ENCODE measurements at regions not wholly inside any gene's neighbourhood (a gene's known extent, or its start where the extent isn't known, plus 50 kb on each side); places are given as distances from the start of the nearest gene placed in this dataset.
"Not testable (repeated sequence)": the region's sequence is repeated elsewhere in the genome, so short reads cannot be mapped to it uniquely, and the experiment has no call there.

GRCh38 chr16:76970745-76971099 is 220.3 kb upstream of the MON1B start:
- intact Hi-C loops (cut with micrococcal nuclease) = loop anchor here (5.0 kb wide), 1 partner anchor 318 kb away; no protein-coding TSS in a partner anchor

DNA sequence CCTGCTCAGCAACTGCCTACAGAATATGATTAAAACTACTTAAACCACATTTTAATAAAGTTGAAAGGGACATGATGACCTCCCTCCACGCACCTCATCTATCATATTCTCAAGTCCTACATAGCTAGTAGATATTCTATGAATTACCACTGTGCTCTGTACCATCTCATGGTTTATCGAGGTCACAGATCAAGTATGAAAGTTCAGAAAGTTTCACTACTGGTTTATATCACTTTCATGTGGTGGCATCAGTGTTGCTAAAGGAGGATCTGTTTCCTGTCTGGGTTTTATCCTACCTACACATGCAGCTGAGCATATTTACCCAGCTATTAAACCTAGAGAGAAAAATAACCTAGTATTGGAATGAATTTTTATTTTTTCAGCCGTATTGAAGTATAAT is 214.9 kb upstream of the MON1B start:
- intact Hi-C loops (cut with micrococcal nuclease) = no loop called here

GRCh38 chr16:76976756-76977155 is 214.2 kb upstream of the MON1B start:
- intact Hi-C loops (cut with micrococcal nuclease) = no loop called here

DNA sequence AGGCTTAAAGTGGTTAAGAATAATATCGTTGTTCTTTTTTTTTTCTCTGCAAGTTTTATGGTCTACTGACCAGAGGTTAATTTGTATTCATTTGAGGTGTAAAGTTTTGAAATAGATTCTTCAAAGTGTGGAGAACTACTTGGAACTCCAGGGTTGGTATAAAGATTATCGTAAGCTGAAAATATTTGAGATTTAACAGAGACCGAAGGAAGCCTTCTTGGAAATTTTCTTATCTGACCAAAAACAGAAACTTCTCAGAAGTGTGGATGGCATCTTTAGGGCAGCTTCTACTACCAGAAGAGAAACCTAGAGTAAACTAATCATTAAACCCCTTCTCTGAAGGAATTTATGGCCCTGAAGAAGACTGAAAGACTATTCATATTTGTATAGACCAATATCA is 206.8 kb upstream of the MON1B start:
- intact Hi-C loops (cut with micrococcal nuclease) = no loop called here

DNA sequence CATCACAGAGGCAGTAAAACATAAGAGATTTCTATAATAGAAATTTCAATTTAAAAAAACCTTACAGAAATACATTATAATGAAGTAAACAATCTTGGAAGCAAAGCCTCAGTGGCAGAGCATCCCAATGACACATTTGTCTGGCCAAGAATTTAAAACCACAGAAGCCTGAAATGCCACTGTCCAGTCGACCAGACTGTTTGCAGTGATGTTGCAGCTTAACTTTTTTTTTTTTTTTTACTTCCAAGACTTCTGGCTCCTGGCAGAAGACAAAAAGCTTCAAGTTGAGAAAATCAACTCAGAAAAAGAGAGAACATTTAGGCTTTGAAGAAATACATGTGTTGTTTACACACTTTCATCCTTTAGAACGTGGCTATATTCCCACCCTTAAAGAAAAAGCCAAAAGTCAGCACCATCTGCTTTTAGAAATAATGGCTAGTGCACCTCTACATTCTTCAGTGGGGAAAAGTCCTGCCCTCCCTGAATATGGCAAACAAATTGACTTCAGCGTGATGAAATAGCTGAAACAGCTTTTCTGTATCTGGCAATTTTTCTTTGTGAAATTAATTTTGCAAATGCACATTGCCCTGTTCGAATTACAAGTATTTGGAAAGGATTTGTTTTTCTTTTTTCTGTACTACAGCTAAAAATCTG is 205.5 kb upstream of the MON1B start:
- intact Hi-C loops (cut with micrococcal nuclease) = no loop called here

DNA sequence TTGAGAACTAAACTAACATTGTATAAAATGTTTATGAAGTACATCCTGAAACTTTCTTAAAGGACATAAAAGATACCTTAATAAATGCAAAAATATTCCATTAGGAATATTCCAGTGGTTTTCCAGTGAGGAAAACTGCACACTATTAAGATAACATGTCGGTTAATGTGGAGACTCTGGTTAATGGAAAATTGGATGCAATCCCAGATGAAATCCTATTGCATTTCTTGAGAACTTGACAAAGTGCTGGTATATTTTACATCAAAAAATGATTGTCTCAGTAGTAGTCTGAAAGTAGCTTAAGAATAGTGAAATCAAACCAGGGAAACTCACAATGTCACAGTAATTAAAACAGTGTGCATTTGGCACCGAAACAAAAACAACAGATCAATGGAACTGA is 202.5 kb upstream of the MON1B start:
- intact Hi-C loops (cut with micrococcal nuclease) = no loop called here

DNA sequence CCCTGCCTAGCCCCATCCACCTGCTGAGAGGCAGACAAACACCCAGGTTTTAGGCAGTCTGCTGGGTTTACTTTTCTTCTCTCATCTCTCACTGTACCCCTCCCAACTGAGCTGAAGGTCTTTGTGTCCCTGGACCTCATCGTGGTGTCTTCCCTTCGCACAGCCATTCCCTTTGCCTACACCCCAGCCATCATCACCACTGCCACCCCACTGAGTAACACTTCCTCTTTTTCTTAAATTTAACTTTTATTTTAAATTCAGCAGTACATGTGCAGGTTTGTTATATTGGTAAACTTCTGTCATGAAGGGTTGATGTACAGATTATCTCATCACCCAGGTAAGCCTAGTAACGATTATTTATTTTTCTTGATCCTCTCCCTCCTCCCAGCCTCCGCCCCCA is 188.3 kb upstream of the MON1B start:
- intact Hi-C loops (cut with micrococcal nuclease) = no loop called here

- intact Hi-C loops (cut with micrococcal nuclease) = no loop called here
Observed at GRCh38 chr16:77009453-77009852, 181.5 kb upstream of the MON1B start.

- intact Hi-C loops (cut with micrococcal nuclease) = no loop called here
Observed at GRCh38 chr16:77014441-77014840, 176.5 kb upstream of the MON1B start.

DNA sequence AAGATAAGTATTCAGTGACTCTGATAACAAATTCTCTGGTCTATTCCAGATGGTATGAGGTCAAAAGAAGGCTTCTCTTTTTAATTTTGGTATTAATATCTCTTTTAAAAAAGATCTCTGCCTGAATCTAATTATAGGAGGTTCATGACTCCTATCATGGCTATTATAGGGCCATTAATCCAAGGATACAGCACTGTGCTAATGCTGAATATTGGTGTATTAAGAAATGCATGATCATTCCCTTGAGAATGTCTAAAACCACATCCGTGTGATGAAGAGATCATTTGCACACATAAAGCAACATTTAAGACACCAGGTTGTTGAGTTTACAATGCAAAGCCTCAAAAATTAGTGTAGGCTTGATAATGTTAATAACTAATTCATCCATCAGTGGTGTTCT is 160.4 kb upstream of the MON1B start:
- intact Hi-C loops (cut with micrococcal nuclease) = no loop called here

DNA sequence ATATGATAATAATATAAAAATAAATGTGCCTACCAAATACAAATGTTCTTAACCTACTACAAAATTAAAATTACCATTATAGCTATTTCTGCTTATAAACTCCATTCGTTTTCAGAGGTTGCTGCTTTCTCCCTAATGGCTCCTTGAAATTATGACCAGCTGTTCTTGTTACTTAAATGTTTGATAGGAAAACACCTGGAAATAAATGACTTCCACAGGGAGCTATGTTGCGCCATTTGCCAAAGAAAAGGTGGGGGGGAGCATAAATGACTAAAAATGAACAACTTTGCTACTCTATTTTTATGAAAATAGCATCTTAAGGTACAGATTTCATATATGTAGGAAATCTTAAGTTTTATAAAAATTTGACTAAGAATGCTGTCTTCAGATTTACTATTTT is 157.5 kb upstream of the MON1B start:
- intact Hi-C loops (cut with micrococcal nuclease) = no loop called here

- intact Hi-C loops (cut with micrococcal nuclease) = no loop called here
Observed at GRCh38 chr16:77035361-77035760, 155.6 kb upstream of the MON1B start.

GRCh38 chr16:77037696-77038347 is 153.2 kb upstream of the MON1B start:
- intact Hi-C loops (cut with micrococcal nuclease) = no loop called here

DNA sequence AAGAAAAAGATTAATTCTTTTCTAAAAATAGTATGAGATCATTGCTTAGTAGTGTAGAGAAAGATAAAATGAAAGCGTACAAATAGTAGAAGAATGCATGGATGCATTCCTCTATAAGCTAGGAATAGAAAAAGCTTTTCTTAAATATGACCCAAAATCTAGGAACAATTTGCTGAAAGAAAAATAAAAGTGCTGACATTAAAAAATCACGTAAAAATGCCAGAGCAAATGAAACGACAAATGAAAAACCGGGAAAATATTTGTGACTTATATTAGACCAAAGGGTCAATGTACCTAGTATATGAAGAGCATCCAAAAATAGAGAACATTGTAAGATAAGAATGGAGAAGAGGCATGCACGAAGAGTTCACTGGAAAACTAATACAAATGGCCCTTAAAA is 149.5 kb upstream of the MON1B start:
- intact Hi-C loops (cut with micrococcal nuclease) = no loop called here

- intact Hi-C loops (cut with micrococcal nuclease) = no loop called here
Observed at GRCh38 chr16:77043076-77043475, 147.9 kb upstream of the MON1B start.

DNA sequence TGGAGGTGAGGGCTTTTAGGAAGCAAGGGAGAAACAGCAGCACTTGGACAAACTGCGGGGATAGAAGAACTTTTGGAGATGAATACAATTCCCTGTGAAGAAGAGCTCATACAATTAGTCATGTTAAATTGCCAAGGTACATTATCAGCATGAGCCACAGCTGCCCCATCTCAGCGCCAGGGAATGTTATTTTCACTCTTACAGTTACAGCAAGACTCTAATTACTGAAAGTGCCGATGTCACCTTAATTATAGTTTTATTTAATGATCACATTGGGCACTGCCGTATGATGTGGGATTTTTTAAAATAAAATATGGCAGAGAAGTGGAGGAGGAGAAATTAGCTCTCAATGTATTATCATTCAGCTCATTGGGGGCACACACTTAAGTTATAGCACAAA is 144.8 kb upstream of the MON1B start:
- intact Hi-C loops (cut with micrococcal nuclease) = no loop called here

DNA sequence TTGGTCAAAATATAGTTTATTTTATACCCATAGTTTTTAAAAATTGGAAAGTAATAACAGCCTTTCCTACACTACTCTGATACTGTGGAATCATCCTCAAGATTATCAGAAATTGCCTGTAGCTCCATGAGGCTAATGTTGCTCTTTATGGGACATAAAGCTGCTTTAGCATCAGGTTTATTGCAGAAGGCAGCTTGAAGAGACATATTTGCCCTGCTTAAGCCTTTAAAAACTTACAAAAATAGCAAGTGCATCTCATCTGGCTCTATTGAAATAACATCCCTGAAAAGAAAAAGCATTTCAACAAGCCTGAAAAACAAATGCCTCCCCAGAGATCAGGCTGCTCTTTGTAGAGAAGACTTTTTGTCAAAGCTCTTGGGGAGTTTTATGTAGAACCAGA is 142.9 kb upstream of the MON1B start:
- intact Hi-C loops (cut with micrococcal nuclease) = no loop called here

- intact Hi-C loops (cut with micrococcal nuclease) = no loop called here
Observed at GRCh38 chr16:77049577-77049976, 141.4 kb upstream of the MON1B start.

- intact Hi-C loops (cut with micrococcal nuclease) = not testable (repeated sequence)
Observed at GRCh38 chr16:77056597-77056996, 134.4 kb upstream of the MON1B start.

DNA sequence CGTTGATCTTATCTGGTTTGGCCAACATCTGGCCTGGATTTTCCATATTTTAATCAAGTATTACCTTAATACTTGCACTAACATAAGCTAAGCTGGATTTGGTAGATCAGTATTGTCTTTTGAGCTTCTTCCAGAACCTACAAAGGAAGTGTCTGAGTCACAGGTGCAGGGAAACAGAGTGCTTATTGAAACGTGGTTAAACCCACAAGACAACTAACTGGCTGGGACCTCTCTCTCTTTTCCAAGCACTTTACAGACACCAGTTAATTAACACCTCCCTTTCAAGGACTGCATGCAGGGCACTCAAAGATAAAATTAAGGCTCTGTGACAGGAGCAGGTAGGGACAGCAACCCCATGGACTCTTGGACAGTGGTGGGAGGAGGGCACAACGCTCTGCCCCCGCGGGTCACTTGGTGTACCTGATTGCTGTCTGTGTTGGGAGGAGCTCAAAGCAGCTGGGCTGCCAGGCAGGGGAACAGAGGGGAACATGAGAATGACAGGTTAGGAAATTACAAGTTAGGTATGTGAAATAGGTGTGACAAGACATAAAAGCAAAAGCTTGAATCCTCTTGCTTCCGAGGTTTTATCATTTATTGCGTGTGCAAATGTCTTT is 133.7 kb upstream of the MON1B start:
- intact Hi-C loops (cut with micrococcal nuclease) = no loop called here

DNA sequence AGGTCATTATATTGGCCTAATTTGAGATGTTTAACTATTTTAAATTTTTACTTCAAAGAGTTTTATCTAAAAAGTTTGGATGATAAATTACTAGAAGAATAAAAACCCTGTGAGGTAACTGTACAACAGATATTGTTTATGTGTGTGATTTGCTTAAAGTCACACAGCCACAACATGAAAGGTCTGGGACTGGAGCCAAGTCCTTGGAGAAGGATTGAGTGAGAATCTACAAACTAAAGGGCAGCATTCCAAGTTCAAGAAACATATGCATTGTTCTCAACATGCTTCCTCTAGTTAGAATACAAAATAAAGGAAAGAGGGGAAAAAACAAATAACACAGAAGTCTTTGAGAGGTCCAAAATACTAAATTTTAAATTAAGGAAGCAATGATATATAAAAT is 131.5 kb upstream of the MON1B start:
- intact Hi-C loops (cut with micrococcal nuclease) = no loop called here

DNA sequence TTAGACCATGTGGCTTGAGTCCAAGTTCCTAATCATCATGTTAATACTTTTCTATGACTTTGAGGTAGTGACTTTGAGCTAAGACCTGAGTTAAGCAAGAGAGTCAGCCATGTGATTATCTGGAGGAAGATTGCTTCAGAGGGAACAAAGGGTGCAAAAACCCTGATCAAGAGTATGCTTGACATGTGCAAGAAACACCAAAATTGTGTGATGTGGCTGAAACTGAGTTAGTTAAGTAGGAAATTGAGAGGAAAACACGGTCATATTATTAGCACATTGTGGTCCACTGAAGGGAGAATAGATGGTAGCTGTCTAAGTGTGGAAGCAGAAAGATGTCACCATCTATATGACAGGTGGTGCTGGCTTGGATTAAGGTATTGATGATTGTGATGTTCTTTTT is 130.4 kb upstream of the MON1B start:
- intact Hi-C loops (cut with micrococcal nuclease) = no loop called here
